GM18511 (cell line): ENCODE measurements at regions not wholly inside any gene's neighbourhood (a gene's known extent, or its start where the extent isn't known, plus 50 kb on each side); places are given as distances from the start of the nearest gene placed in this dataset.

Experiments
- ATAC-seq: cut with Tn5 transposase; IDR thresholded peaks from one replicate; pipeline ENCODE4 v1.9.1; 2021; ENCODE audit warnings: mild to moderate bottlenecking, moderate library complexity; ENCODE audit not compliant: unreplicated experiment

DNA sequence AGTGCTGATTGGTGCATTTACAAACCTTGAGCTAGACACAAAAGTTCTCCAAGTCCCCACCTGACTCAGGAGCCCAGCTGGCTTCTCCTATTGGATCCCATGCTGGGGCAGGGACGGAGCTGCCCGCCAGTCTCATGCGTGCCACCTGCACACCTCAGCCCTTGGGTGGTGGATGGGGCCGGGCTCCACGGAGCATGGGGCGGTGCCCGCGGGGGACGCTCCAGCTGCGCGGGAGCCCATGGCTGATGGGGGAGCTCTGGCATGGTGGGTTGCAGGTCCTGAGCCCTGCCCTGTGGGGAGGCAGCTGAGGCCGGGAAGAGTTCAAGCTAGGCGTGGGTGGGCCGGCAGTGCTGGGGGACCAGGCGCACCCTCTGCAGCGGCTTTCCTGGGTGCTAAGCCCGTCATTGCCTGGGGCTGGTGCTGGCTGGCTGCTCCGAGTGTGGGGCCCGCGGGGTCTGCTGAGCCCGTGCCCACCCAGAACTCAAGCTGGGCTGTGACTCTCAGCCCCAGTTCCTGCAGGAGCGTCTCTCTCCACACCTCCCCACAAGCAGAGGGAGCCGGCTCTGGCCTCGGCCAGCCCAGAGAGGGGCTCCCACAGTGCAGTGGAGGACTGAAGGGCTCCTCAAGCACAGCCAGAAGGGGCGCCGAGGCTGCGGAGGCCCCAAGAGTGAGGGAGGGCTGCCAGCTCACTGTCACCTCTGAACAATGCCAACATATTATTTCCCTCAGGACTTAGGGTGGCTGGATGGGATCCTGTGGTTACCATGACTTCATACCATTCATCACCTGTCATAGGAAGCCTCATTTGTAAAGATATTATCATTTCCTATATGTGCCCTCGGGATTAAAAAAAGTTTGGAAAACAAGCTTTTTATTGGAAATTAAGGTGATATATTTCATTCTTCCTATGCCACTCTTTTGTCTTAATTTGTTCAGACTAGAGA lies 688.7 kb downstream of the ETS1 start:
- no peak for ATAC-seq

DNA sequence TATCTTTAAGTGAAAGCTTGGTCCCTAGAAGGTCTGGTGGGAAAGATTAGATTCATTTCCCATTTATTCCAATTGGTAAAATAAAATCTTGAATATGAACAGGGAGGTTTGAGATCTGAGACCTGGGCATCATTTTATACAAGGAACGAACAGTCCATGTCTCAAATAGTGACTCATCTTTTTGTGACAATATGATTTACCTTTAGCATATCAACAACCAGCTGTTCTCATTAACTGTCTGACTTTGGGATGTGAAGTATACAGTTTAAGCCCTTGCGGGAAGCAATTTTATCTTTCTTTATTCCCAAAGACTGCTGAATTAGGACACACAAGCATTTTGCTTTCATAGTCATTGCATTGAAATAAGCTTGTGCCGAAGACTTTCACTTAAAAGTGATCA lies 691.6 kb downstream of the ETS1 start:
- ATAC-seq, result no peak

DNA sequence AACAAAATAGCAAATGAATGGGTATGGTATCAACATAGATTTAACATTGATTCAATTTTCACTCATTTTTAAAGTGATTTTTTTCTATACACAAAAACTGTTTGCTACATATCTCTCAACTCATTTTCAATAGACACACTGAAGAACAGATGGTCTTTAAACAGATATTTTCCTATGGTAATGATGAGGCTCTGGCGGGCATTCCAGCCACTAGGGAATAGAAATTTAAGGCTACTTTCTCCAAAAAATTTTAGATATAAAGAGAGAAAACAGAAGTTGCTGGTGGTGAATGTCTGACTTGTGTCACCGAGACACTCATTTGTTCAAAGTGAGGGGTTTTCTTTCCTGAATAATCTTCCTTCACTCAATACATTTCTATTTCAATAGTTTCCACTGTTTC lies 693.0 kb downstream of the ETS1 start:
- ATAC-seq, result no peak

DNA sequence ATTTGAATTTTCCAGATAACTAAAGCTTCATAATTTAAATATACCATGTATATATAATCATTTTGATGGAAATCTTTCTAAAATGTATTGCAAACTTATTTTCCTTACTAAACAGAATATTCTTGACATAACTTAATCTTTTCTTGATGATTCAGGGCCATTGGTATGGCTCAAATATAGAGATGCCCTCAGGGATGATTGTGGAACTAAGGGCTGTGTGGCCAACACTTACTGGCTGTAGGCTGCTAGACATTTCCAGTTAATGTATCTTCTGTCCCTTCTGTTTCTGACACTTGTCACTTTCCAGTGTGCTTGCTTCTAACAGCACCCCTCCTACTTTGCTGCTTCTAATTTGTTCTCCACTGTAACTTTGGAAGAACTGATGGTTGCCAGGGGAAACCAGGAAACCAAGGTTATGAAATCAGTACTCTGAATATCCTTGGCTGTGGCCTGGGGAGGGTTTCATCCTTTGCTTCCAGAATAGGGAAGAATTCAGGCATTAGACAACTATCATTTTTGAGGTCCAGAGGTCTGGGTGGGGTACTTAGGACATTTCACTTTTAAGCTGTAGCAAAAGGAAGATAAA lies 697.2 kb downstream of the ETS1 start:
- ATAC-seq, result no peak

DNA sequence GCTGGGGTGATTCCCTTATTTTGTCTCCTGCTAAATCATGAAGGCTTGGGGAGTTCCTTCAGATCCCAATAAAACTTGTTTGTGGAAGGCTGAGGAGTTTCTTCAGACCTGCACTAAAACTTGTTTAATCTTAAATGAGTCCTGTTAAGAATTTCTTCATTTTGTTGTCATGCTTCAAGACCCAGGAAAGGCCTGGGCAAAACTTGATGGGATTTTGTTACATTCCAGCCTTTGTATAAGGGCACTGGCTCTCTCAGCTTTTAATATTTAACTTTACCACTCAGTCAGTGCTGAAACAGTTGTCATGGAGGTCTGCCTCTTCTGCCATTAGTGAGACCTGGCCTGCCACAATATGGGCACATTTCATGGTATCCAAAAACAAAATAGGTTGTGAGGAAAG lies 699.0 kb downstream of the ETS1 start:
- ATAC-seq, result no peak

DNA sequence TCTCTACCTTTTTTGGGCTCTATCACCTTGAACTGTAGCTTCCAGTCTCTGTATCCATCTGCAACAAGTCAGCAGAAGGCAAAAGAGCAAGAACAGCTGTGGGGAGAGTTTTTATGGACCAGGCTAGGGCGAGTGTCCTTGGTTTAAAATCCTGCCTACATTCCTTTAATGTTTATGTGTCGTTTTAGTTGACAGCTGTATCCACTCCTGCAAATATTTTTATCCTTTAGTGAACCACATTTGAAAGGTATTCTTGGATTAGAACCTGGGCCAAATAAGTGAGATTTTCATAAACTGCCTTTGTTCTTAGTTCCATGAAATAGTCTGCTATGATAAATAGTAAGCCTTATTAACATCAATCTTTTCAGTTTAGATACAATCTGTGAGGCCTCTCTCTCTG lies 712.2 kb downstream of the ETS1 start:
- no peak for ATAC-seq

DNA sequence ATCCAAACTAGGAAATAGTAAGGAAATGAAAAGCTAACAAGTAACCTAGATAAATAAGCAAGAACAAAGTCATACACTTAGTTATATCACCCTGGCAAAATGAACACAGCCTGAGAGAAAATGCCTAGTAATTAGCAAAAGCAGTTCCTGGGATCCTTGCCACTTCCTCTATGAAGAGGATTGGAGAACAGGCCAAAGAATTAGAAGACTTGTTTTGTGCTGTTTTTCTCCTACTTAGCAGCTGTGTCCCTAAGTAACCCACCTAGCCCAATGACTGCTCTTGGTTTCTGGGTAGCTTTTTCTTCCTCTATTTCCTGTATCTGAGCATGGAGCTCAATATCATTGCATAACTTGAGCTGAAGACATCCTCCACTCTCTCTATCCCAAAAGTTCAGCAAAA lies 713.9 kb downstream of the ETS1 start:
- ATAC-seq, result no peak

DNA sequence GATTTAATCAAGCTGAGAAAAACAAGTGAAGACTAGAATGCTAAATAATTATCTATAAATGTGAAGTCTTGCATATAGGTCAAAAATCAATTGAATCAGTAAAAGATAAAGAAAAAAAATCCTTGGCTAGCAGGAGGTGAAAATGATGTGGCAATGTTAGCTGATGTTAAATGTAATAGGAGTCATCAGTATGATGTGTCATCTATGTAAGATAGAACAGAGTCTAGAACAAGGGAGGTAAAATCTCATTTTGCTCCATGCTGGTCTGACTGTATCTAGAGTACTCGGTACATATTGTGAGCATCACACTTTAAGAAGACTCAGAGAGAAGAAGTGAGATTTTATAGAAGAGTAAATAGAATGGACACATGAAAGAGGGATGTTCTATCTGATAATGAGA lies 721.2 kb downstream of the ETS1 start:
- ATAC-seq, result no peak

DNA sequence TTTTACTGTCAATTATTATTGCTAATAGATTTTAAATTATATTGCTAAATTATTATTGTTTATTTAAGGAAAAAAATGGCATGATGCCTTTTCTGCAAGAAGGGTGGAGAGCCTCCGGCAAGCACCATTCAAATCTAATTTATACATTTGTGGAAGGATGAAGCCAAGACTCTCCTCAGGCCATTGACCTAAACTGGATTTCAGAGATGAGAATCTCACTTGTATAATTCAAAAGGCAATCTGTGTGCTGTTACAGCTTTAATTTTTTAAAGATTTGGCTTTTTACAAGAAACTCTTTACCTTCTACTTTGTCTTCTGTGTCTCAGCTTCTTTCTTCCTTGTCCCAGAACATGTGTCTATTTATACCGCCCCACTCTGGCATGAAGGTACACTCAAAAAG lies 722.5 kb downstream of the ETS1 start:
- ATAC-seq, result no peak

DNA sequence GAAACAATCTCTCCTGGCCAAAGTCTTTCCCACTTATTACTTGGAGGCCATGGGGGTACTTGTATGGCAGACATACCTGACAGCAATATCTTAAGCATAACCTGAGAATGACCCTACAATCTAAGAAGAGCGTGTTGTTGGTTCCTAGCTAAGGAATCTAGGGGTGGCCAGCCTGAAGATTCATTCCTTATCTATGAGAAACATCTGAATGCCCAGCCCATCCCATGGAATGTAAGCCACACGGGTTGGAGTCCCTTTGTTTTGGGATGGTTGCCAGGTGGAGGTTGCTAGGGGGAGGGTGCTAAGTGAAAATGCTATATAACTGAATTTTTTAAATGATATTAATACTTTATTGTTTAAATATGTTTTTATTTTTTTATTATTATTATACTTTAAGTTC lies 725.0 kb downstream of the ETS1 start:
- ATAC-seq, result no peak

DNA sequence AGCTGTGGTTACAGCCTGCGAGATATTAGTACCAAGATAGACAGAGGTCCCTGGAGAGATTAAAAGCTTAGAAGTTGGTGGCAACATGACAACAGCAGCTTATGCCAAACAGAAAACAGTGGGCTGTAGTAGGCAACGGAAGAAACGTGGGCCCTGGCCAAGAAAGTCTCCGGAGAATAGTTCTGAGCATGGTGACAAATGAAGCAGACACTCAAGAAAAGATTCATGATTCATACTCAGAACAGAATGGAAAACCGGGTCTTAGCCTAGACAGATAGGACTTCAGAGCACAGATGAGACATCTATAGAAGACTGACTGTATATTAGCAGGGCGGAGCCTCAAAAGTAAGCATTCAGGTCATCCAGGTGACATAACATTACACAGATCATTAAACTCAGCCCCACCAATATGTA lies 727.4 kb downstream of the ETS1 start:
- no peak for ATAC-seq

DNA sequence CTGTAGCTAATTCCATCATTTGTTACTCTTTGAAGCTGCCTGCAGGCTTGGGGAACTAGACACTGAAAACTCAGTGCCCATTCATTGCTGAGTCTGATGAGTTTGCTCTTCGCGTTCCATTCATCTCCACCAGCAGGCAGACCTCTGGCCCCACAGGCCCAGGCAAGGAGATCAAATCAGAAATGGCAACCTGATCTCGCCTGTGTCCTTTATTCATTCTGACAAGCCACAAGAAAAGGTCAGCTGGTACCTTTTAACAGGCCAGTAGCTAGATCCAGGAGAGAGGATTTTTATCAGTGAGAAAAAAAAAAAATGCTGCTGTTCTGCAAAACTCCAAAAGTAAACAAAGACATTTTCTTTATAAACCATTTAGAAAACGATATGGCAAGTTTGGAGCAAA lies 742.5 kb downstream of the ETS1 start:
- no peak for ATAC-seq

DNA sequence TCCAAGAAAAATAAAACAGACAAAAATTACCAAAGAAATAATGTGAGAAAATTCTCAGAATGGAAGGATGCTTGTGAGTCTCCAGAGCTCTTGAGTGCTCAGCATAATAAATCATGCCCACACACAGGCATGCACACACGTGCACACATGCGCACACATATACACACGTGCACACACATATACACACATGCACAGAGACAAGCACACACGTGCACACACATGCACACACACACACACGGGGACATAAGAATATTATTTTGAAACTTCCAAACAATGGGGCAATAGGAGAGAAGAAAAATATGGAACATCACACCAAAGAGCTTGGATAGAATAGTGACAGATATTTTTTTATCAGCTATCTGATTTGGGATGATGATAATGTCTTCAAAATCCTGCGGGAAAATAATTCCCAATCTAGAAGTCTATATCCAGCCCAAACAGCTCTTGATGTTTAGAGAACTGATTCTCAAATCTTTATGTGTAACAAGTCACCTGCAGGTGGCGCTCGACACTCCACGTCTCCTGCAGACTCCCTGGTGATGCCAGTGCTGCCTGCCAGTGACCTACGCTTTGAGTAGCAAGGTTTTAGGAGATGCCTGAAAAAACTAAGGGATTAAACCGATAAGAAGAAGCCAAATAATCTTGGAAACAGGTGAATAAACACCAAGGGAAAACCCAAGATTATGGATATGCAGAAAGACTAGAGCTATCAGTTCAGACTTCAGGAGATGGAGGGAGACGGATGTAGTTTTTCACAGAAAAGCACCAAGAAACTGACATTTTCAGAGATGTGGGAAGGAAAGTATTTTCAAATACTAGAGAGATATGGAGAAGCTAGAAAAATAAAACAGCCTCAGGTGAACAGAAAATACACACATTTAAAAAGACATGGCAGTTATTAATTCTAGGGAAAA lies 743.6 kb downstream of the ETS1 start:
- peak; percentile 77 for ATAC-seq

DNA sequence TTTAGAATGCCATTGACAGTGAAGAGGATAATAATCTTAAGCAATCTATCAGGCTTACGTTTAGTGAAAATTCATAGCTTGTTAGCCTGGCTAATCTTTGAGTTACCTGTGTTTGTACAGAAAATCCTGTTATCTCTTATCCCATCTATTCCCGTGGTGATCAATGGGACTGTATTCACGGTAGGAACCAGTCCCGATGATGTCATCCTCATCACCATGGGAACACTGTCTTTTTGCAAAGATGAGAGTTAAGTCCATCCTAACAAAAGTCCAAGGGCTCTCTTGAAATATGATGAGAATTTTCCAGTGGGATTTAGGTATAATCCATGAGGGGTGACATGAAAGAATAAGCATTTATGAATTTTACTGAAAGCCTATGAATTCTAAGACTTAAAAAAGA lies 762.2 kb downstream of the ETS1 start:
- no peak for ATAC-seq

DNA sequence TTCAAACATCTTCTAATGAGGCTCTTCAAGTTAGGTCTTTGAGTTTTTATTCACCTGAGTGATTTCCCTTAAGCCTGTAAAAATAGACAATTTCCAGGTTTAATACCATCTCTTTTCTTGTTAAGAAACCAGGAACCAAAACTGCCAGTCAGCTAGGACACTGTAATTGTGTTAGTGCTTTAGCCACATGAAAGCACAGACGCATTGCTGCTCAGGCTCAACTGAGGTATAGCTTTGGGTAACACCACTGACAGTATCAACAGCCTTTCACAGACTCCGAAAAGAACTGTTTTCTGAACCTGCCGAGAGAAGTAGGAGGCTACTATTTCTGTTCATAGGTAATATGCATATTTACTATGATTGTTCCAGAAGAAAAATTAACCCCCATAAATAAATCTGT lies 768.7 kb downstream of the ETS1 start:
- no peak for ATAC-seq

DNA sequence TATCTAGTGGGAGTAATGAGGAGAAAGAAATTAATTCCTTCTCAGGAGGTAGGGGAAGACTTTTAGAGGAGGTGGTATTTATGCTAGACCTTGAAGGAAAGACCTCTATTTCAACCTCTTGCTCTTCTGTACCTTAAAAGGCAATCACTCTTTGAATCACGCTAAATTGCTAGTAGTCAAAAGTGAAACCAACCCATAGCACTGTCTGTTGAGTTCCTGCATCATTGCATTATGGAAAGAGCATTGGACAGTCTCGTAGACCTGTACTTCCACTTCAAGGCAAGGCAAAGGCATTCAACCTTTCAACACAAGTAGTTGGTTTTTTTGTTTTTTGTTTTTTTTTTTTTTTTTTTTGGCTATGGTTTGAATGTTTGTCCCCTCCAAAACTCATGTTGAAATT lies 770.4 kb downstream of the ETS1 start:
- ATAC-seq, result no peak

DNA sequence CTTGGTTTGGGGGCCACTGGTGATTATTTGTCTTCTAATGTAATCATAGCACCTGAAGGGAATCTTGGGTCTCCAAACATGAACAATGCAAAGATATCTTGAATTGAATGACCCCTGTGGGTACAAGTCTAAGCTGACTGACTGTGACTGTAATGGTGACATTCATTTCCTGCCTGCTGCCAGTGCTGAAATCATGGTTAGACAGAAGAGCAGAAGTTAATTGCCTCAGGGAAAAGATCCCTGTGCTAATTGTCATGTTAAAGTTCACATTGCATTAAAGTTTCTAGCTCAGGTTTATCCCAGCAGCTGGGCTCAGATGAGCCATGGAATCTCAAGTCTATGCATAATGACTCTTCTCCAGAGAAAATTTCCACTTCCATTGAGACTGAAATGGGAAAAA lies 772.0 kb downstream of the ETS1 start:
- no peak for ATAC-seq

DNA sequence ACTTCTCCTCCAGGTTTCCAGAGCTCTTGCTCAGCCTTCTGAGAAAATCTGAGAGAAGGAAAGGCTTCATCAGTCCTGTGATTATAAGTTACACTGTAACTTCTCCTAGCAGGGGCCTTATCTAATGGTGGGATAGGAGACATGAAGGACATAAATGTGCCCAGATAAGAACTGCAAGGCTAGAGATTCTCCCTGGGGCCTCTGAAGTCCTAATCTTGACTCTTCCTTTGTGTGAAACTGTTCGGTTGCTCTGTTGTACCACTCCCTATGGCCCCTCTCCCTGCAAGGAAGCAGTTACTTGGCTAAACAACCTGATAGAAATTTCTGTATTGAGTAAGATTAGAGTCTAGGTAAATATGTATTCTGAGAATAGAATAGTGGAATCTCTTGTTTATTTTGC lies 780.9 kb downstream of the ETS1 start:
- ATAC-seq, result no peak

DNA sequence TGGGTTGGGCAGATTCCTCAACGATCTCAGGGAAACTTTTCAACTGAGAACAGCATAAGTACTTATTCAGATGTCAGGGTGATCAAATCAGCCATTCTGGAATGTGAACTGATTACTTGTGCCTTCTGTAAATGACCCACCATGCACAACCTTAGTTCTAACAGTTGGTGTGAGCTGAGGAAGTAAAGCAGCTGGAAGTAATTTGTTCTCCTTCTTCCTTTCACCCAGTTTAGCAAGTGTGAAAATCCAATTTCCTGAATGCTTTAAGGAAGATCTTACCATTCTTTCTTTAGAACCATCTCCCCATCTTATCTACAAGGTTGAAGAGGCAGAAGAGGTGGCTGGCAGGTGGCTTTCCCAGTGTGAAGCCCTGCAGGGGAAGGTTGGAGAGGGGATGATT lies 781.6 kb downstream of the ETS1 start:
- no peak for ATAC-seq

DNA sequence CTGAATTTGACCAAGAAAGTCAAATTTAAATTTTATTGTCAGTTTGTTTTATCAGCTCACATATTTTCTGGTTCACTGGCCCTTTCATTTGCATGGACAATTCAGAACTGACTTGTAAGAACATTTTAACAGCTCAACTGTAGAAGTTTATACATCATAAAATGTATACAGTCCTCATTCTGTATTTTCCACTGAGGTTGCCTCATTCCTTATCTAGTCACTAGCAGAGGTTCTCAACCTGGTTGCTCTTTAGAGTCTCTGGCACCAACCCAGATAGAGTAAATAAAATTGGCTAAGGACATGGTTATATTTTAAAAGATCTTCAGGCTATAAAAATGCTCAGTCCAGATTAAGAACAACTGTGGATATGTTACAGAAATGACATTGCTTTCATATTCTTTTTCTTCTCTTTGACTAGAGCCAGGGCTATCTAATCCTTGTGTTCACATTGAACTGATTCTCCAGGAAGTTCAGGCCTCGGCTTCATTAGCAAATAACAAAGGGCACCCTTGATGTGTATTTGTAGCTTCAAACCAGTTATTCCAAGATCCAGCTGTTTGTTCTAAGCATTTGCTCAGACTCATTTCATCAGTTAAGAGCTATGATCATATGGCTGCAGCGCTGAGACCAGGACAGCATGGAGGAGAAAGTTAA lies 782.5 kb downstream of the ETS1 start:
- no peak for ATAC-seq

DNA sequence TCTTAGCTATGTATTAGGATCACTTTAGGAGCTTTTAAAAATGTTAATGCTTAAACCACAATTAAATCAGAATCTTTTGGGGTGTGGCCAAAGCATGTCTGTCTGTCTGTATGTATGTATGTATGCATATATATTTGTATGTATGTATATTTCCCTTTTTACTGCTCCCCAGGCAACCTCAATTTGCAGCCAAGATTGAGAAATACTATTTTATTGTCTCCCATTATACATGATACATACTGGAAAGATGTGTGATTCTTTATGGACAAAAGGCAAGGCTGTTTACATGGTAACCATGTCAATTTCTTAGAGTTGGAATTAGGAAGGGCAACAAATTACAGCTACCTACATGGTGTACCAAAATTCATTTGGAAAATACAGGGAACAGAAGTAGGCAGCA lies 783.6 kb downstream of the ETS1 start:
- ATAC-seq, result no peak
